Small intestine (tissue), 7 donors: ENCODE measurements at regions not wholly inside any gene's neighbourhood (a gene's known extent, or its start where the extent isn't known, plus 50 kb on each side); places are given as distances from the start of the nearest gene placed in this dataset.

ENCODE experiments used
- DNase-seq, 2 donors: peaks; one replicate each; pipeline versions ENCODE4 v3.0.0 to v3.0.0-alpha.2; 2013
- FAIRE-seq: peaks from 2 replicates; lab custom pipeline; 2012; peaks lifted over from hg19 to GRCh38; lab: Jason Lieb, UNC
- H3K27ac ChIP-seq, 3 donors: one replicate each; pipeline ENCODE4 v1.5.1; 2013; ENCODE audit warnings: low read length in 2 of 3, mild to moderate bottlenecking in 2 of 3, control low read depth in 1 of 3, inconsistent platforms in 1 of 3, low read depth in 1 of 3, moderate library complexity in 1 of 3
- H3K27me3 ChIP-seq, 3 donors: one replicate each; pipeline ENCODE4 v1.6.1; 2013; ENCODE audit warnings: low read length in 3 of 3, inconsistent platforms in 1 of 3; ENCODE audit not compliant: control insufficient read depth in 3 of 3, insufficient read depth in 3 of 3
- H3K36me3 ChIP-seq, 3 donors: one replicate each; pipeline ENCODE4 v1.6.1; 2013; ENCODE audit warnings: low read length in 3 of 3, inconsistent platforms in 1 of 3, low read depth in 1 of 3, mild to moderate bottlenecking in 1 of 3, moderate library complexity in 1 of 3; ENCODE audit not compliant: control insufficient read depth in 3 of 3, insufficient read depth in 2 of 3
- H3K4me1 ChIP-seq, 3 donors: one replicate each; pipeline ENCODE4 v1.6.1; 2013; ENCODE audit warnings: low read length in 2 of 3, inconsistent platforms in 1 of 3, low read depth in 1 of 3, mild to moderate bottlenecking in 1 of 3, moderate library complexity in 1 of 3; ENCODE audit not compliant: control insufficient read depth in 3 of 3, insufficient read depth in 2 of 3
- H3K4me3 ChIP-seq, 3 donors: one replicate each; pipeline ENCODE4 v1.5.1; 2013; ENCODE audit warnings: low read length in 3 of 3, control low read depth in 1 of 3, inconsistent platforms in 1 of 3, low read depth in 1 of 3, mild to moderate bottlenecking in 1 of 3, moderate library complexity in 1 of 3
- H3K9me3 ChIP-seq, 2 donors: one replicate each; pipeline ENCODE4 v1.6.1; 2013; ENCODE audit warnings: low read depth in 1 of 2, low read length in 1 of 2; ENCODE audit not compliant: control insufficient read depth in 2 of 2, insufficient read depth in 1 of 2
- WGBS, 3 donors: extraction: QIAGEN DNeasy Blood & Tissue Kit; methylation state at CpG; one replicate each; pipeline ENCODE4 v1.1.7; 2013; 5-methylcytosine and 5-hydroxymethylcytosine counted together
- donor health status: healthy with polysubstance abuse.
- donor health status: control.
- donor health status: control.
- donor health status: Bipolar disorder and iron deficiency.
- donor health status: healthy.

DNA sequence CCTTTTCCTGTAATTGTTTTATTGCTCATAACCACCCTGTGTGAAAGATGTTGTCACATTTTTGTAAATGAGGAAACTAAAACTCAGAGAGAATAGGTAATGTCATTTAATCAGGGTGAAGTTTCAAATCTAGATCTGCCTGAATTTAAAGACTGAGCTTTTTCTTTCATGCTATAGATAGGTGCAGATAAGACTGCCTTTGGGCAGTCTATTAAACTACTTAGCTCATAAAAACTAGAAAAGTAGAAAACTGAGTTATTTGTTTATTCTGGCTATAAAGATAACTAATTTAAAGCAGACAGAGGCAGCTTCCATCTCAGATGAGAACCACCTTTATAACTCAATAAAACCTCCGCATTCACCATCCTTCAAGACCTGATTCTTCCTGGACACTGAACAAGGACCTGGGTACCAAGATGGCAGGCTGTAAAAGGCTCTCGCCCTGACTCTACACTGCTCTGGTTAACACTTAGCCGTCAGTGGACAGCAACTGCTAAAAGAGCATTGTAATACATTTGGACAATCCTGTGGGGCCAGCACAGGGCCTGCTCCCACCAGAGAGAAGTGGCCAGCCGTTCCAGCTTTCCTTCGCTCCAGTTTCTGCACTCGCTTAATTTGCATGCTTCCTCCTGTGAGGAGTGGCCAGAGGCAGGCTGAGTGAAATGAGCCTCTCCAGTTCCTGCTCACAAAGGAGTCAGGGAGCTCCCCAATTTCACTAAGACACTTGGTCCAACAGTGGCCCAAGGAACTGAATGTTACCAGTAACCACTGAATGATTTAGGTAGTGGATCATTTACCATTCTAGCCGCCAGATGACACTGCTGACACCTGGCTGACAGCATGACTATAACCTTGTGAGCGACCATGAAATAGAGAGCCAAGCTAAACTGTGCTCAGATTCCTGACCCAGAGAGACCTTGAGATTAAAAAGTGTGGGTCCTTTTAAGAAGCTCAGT is 566.4 kb downstream of the EFNA5 start:
- H3K9me3 ChIP-seq: peaks cover 0 to 5% of the 10 kb centered on the region in 2 donors
- H3K4me1 ChIP-seq: no peaks in the 10 kb centered on the region
- no peak overlapping the region for H3K27ac ChIP-seq
- no peak for FAIRE-seq
- no peak overlapping the region for H3K4me3 ChIP-seq
- no peaks in the 10 kb centered on the region for H3K27me3 ChIP-seq
- DNase-seq: peak; percentile 8 to 11
- WGBS, 3 donors: 78 to 84% (median 78%) methylated on average over 8 of the region's 8 CpGs
- H3K36me3 ChIP-seq: no peaks in the 10 kb centered on the region

DNA sequence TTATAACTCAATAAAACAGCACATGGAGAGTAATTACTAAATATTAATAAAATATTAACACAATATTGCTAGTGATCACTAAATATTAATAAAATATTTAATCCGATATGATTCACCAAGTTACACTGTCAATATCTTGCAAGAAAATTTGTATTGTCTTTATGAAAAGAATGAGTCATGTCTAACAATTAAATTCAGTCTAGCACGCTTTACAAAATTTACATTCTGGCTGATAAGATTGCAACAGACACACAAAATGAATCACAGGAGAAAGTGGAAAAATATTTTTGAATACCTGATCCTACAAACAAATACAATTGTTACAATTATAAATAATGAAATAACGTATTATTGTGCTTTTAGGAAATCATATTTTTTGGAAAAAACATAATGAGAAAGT is 567.2 kb downstream of the EFNA5 start:
- Histone ChIP-seq H3K27ac (no peak overlapping the region), H3K4me3 (no peak overlapping the region), H3K27me3 (no peaks in the 10 kb centered on the region), H3K9me3 (peaks cover 0 to 5% of the 10 kb centered on the region in 2 donors), H3K36me3 (no peaks in the 10 kb centered on the region), H3K4me1 (no peaks in the 10 kb centered on the region)
- DNase-seq (no peak), FAIRE-seq (no peak)
- WGBS, 3 donors: 84 to 88% (median 86%) methylated on average over 3 of the region's 3 CpGs

DNA sequence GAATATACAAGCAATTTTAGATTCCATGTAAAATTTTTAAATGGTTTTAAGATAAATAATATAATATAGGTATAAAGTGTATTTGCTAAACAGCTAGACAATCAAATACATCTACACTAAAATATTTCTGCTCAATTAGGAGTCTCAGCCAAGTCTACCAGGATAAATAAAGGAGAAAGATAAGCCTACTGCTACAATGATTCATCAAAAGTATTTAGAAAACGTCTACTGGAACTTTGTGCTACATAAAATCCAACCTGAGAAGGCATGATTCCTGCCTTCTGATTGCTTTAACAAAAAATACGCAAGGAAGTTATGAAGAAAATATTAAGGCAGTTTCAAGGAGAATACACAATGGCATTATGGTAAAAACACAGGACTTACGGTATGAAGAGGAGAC is 570.6 kb downstream of the EFNA5 start:
- Histone ChIP-seq H3K27me3 (no peaks in the 10 kb centered on the region), H3K4me3 (no peak overlapping the region), H3K4me1 (no peaks in the 10 kb centered on the region), H3K36me3 (no peaks in the 10 kb centered on the region), H3K9me3 (peaks cover 0 to 5% of the 10 kb centered on the region in 2 donors), H3K27ac (no peak overlapping the region)
- DNase-seq (no peak), FAIRE-seq (no peak)
- 67 to 74% (median 68%) methylated on average over 3 of the region's 3 CpGs for WGBS, 3 donors

- Histone ChIP-seq H3K4me3 (no peak overlapping the region), H3K36me3 (no peaks in the 10 kb centered on the region), H3K9me3 (peaks cover 0 to 8% of the 10 kb centered on the region in 2 donors), H3K27me3 (no peaks in the 10 kb centered on the region), H3K27ac (no peak overlapping the region), H3K4me1 (no peaks in the 10 kb centered on the region)
- DNase-seq: no peak
- no peak for FAIRE-seq
- WGBS, 3 donors: 76 to 80% (median 76%) methylated on average over 4 of the region's 4 CpGs
Measured at GRCh38 chr5:107099506-107099905, 571.2 kb downstream of the EFNA5 start.

- Histone ChIP-seq H3K4me3 (no peak overlapping the region), H3K9me3 (peaks cover 0 to 8% of the 10 kb centered on the region in 2 donors), H3K27ac (no peak overlapping the region), H3K36me3 (no peaks in the 10 kb centered on the region), H3K4me1 (no peaks in the 10 kb centered on the region), H3K27me3 (no peaks in the 10 kb centered on the region)
- DNase-seq (no peak), FAIRE-seq (no peak)
Measured at GRCh38 chr5:107092695-107093094, 578.0 kb downstream of the EFNA5 start.

- Histone ChIP-seq H3K4me3 (no peak overlapping the region), H3K27ac (no peak overlapping the region), H3K9me3 (peaks cover 0 to 8% of the 10 kb centered on the region in 2 donors), H3K27me3 (no peaks in the 10 kb centered on the region), H3K36me3 (no peaks in the 10 kb centered on the region), H3K4me1 (no peaks in the 10 kb centered on the region)
- FAIRE-seq (no peak), DNase-seq (no peak)
Measured at GRCh38 chr5:107090506-107090905, 580.2 kb downstream of the EFNA5 start.

DNA sequence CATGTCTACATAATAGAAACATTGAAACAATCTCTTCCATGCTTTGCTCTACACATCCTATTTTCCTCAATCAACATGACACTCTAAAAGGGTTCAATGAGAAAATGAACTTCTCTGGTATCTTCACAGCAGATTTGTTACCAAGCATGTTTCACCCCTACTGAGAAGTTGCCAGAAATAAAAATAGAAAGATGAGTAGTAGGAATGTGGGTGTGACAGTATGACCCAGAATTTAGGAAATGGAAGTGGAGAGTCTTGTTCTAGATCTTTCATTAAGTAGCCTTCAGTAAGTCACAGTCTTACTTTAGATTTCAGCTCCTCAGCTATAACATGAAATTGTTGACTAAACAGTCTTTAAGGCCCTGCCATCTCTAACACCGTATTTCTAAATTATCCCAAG is 581.8 kb downstream of the EFNA5 start:
- WGBS, 3 donors: 84 to 90% (median 89%) methylated on average over 1 of the region's 1 CpG
- H3K4me1 ChIP-seq: no peaks in the 10 kb centered on the region
- DNase-seq (no peak), FAIRE-seq (no peak)
- H3K27ac ChIP-seq: no peak overlapping the region
- no peak overlapping the region for H3K4me3 ChIP-seq
- no peaks in the 10 kb centered on the region for H3K27me3 ChIP-seq
- no peaks in the 10 kb centered on the region for H3K36me3 ChIP-seq
- H3K9me3 ChIP-seq: no peaks in the 10 kb centered on the region

DNA sequence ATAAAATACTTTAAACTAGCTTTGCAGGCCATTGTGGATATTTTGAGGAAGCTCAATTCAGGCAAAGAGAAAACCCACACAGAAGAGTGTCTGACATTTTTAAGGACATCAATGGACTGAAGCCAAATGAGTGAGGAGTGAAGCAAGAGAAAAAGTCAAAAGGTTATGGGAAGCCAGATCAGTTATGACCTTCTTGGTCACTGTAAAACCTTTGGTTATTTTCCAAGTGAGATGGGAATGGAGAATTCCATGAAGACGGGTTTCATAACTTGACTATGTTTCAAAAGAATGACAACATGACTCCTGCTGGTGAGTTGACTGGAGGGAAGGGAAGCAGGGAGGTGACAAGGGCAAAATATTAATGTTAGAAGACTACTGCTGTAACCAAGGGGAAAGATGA is 585.2 kb downstream of the EFNA5 start:
- WGBS, 3 donors: 80 to 86% (median 86%) methylated on average over 1 of the region's 1 CpG
- H3K4me3 ChIP-seq: no peak overlapping the region
- no peaks in the 10 kb centered on the region for H3K4me1 ChIP-seq
- no peak overlapping the region for H3K27ac ChIP-seq
- FAIRE-seq: no peak
- no peaks in the 10 kb centered on the region for H3K9me3 ChIP-seq
- H3K27me3 ChIP-seq: no peaks in the 10 kb centered on the region
- DNase-seq: no peak
- H3K36me3 ChIP-seq: no peaks in the 10 kb centered on the region
